Fibroblast of skin of scalp (primary cell): ENCODE measurements at regions not wholly inside any gene's neighbourhood (a gene's known extent, or its start where the extent isn't known, plus 50 kb on each side); places are given as distances from the start of the nearest gene placed in this dataset.
"Not testable (repeated sequence)": the region's sequence is repeated elsewhere in the genome, so short reads cannot be mapped to it uniquely, and the experiment has no call there.

Experiments
- DNase-seq: peaks from one replicate; pipeline ENCODE4 v3.0.0-alpha.2; 2013

DNA sequence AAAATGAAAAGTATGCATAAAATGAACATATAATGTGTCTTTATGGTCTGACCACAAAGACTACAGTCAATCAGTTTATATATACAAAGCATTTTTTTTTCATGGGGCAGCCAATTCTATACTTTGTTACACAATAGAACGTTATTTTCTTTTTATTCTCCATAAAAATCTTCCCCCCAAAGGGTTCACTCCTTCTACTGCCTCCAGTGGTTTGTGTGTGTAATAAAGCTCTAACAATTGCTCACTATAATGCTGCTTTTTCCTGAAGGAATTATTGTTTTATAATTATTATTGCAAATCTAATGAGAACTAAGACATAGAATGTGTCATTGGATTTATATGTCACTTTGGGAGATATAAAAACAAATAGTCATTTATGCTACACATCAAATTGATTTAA, 664.1 kb upstream of the PABPC4L start:
- DNase-seq = no peak

DNA sequence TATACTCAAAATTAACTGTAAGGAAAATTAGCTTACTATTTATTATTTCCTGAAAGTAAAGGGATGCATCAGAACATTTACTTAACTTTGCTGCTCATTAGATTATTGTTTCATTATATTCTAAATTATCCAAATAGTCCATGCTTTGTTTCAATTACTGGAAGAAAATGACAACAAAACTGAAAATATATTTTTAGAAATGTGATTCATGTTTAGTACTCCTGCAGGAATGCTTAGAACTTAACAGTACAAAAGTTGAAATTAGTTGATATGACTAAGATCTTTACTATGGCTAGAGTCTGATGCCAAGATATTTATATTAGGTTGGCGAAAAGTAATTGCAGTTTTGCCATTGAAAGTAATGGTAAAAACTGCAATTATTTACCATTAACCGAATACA, 660.5 kb upstream of the PABPC4L start:
- DNase-seq = peak; percentile 13

GRCh38 chr4:134848681-134849080, 647.1 kb upstream of the PABPC4L start:
- no peak for DNase-seq

- not testable (repeated sequence) for DNase-seq
Observed at GRCh38 chr4:134830741-134831140, 629.2 kb upstream of the PABPC4L start.

DNA sequence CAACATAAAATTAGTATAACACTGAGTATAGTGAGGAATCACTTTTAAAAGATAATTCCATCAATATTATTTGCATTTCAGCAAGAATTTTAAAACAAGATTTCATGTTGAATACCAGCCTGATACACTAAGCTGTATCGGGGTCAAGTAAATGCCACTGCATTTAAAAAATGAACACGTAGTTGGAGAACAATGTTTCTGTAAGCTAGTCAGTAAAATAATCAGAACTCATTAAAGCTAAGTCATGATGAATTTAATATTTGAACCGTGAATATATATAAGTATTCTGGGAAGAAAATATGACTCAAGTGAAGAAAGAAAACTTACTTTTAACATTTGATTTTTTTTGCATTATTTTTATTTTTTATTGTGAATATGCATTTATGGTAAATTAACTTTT, 611.0 kb upstream of the PABPC4L start:
- no peak for DNase-seq

DNA sequence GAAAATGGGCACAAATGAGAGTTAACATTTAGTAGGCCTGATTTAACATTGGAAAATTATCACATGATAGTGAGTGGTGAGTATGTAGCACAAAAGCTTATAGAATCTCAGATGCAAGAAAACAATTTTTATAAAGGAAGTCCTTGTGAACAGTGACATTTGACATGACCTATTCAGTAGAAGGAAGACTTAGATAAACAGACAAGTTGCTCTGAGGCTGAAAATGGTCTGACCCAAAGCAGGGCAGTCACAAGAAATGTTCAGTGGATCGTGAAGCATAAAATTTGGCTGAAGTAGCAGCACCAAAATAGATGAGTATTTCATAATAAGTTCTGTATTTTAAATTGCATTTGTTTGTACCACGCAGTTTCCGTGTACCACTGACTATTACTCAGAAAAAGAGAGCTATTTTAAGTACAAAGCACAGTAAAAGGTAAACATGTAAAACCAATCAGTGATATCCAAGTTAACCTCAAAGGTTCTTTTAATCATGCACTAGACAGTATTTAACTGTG, 605.7 kb upstream of the PABPC4L start:
- DNase-seq = no peak

DNA sequence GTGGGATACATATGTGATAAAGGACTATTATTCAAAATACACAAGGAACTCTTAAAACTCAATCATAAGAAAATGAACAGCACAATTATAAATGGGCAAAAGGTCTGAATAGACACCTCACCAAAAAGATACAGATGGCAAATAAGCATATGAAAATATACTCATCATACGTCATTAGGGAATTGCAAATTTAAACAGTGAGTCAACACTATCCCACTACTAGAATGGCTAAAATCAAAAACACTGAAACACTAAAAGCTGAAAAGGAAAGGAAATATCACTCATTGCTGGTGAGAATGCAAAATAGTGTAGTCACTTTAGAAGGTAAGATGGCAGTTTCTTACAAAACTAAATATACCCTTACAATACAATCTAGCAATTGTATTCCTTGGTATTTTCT, 597.0 kb upstream of the PABPC4L start:
- no peak for DNase-seq

- no peak for DNase-seq
Observed at GRCh38 chr4:134787315-134787714, 585.7 kb upstream of the PABPC4L start.

- DNase-seq = no peak
Observed at GRCh38 chr4:134780244-134780643, 578.7 kb upstream of the PABPC4L start.

GRCh38 chr4:134777606-134778005, 576.0 kb upstream of the PABPC4L start:
- no peak for DNase-seq

DNA sequence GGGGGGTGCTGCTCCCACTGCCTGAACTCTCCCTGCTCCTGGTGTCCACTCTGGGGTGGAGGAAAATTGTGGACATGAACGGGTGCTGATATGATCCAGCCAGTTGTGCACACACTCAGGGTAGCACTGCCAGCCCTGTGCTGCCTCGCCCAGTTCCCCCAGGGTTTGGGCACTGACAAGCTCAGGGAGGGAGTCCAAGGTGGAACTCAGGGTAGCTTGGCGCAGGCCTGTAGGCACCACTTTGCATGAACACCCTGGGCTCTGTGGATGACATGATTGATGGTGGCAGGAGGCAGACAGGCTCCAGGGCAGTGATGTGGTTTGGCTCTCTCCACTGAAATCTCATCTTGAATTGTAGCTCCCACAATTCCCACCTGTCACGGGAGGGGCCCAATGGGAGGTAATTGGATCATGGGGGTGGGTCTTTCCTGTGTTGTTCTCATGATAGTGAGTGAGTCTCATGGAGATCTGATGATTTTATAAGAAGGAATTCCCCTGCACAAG, 572.0 kb upstream of the PABPC4L start:
- DNase-seq = no peak

DNA sequence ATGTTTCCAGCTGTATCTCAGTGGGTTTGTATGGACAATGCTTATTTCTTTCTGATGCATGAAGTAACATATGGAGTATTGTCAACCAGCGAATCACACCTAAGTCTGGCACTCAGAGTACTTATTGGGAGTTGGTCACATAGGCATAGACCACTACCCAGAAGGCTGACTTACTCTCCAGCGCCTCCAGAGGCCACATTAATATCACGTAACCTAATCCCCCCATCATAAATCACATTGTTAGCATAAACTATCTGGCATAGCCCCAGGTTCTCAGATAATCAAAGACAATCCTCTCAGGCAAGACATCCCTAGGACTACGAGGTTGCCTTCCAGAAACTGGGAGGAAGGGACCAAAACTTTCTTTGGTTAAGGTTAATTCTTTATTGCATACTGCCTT, 560.5 kb upstream of the PABPC4L start:
- DNase-seq = no peak

- no peak for DNase-seq
Observed at GRCh38 chr4:134756421-134756820, 554.8 kb upstream of the PABPC4L start.

DNA sequence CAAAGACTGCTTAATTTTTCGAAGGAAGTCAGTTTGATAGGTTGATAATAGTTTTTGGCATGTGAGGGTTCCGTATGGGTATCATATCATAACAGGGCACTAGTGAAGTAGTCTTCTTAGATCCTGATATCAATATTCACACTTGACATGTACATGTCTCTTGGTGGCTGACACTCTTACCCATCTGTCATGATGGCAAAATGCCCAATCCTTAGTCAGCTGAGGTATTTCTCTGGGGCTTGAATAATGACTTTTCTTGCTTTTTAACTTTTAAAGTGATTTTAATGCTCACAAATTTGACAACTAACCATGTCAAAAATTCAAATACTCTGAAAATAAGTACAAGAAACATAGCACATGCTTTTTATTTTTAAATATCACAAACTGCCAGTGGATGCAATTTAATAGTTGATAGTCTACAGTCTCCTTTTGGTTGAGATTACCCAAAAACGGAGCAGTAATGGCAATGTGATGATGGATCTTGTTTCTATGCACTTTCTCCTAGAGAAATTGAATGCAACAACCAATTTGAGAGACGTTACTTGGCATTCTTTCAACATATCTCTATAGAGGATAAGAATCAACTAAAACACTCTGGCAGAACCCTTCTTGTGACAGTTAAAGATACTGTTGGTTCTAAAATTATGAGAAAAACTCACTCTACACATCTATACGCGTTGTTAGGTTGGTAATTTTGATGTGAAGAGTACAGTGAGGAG, 552.9 kb upstream of the PABPC4L start:
- no peak for DNase-seq

DNA sequence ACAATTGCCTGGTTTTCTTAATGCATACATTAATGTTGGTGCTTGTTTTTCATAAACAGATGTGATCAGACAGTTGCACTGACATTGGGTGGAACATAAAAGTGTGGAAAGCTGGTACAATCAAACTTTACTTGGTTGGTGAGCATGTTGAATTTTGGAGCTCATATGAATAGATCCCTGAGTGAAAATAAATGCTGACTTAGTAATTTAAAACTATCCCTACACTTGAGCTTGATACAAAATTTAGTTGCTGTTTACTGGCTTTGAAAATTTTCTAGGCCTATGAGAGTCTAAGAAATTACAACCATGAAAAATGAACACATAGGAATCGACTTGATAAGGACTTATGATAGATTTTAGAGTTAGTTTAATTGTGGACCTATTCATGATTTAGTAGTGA, 551.8 kb upstream of the PABPC4L start:
- DNase-seq = no peak

DNA sequence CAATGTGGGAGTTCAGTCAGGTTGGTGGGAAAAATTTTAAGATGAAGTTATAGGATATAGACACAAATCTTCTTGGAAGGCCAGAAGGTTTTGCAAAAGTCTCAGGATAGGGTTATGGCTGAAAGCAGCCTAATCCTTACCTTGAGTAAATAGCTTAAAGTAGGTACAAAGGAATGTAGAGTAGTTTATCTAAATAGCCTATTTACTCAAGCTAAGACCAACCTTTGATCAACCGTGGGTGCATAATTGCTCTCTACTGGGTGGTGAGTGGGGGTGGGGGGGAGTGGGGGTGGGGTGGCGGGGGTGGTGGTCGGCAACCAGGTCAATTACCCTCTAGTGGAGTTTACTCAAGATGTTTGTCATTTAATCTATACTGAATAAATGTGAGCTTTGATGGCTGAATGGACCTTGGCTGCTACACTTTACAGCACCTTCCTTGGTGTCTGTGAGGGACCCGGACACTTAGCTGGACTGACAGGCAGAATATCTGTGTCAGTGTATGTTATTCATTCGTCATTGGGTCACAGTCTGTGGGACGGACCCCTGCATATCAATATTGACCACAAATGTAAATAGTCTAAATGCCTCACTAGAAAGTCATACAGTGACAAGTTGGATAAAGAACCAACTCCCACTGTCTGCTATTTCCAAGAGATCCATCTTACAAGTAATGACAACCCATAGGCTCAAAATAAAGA, 545.7 kb upstream of the PABPC4L start:
- DNase-seq = no peak

GRCh38 chr4:134740290-134740689, 538.7 kb upstream of the PABPC4L start:
- DNase-seq = no peak

DNA sequence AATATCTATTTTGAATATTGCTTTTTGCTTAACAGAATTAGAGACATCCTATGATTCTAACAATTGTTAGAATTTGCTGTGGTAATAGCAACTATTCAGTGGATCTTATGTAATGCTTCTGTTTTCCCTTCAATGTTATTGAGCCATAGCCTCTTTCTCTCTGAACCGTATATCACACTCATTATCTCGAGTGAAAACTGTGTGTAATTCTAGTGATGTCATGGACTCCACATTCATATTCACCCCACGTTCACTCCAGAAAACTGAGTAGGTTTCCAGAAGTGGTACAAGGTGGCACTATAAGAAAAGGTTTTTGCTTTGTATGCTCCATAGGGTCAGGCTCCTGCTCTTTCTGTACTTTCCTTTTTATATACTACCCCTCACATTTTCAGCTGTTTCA, 534.3 kb upstream of the PABPC4L start:
- no peak for DNase-seq

DNA sequence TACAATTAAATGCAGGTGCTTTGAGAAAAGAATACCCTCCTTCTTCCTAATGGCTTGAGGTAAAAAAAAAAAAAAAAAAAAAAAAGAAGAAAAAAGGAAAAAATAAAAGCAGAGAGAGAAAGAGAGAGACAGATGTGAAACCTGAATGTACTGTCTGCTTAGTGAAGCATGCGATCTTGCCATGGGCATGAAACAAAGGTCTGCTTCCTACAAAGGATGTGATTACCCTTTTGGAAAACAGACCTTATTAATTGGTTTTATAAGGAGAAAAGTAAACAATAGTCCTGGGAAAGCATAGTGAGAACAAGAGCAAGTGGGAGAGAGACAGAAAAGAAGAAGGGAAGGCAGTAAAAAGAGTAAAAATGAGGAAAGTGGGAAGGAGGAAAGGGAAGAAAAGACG, 526.1 kb upstream of the PABPC4L start:
- no peak for DNase-seq

- no peak for DNase-seq
Observed at GRCh38 chr4:134722306-134722705, 520.7 kb upstream of the PABPC4L start.

DNA sequence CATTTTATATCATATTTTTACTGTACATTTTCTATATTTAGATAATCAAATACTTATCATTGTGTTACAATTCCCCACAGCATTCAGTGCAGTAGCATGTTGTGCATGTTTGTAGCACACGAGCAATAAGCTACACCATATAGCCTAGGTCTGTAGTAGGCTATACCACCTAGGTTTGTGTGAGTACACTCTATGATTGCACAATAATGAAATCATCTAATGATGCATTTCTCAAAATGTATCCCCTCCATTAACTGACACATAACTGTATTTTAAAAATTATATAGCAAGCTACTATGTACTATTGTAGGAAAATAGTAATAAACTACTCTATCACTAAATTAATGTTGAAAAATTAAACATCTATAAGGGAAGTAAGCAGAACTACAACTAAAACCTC, 518.4 kb upstream of the PABPC4L start:
- no peak for DNase-seq

- DNase-seq = no peak
Observed at GRCh38 chr4:134708616-134709015, 507.0 kb upstream of the PABPC4L start.

GRCh38 chr4:134708026-134708425, 506.4 kb upstream of the PABPC4L start:
- no peak for DNase-seq

- DNase-seq = no peak
Observed at GRCh38 chr4:134702374-134702773, 500.8 kb upstream of the PABPC4L start.
